Ovary (tissue), 7 donors: ENCODE measurements at regions not wholly inside any gene's neighbourhood (a gene's known extent, or its start where the extent isn't known, plus 50 kb on each side); places are given as distances from the start of the nearest gene placed in this dataset.

Experiments used
- DNase-seq, 5 donors: peaks; one replicate each; pipeline ENCODE4 v3.0.0-alpha.2; 2019 to 2020
- H3K27ac ChIP-seq, 2 donors: fragments of 200-600 bp; one replicate each; pipeline versions ENCODE4 v1.5.1 to v1.8.0; 2019 to 2022
- H3K27me3 ChIP-seq: fragments of 200-600 bp; one replicate; pipeline ENCODE4 v1.8.0; 2022
- H3K36me3 ChIP-seq: fragments of 200-600 bp; sonication (generic); one replicate; pipeline ENCODE4 v1.5.1; 2019
- H3K4me1 ChIP-seq: one replicate; pipeline ENCODE4 v1.8.1; 2013; ENCODE audit warnings: mild to moderate bottlenecking, moderate library complexity; ENCODE audit not compliant: insufficient read depth
- H3K4me3 ChIP-seq: fragments of 200-600 bp; sonication (generic); one replicate; pipeline ENCODE4 v1.5.1; 2017
- H3K9me3 ChIP-seq, 2 donors: fragments of 200-600 bp in 1 of 2; sonication (generic) in 1 of 2; one replicate each; pipeline versions ENCODE4 v1.5.1 to v1.8.1; 2013 to 2019; ENCODE audit warnings: mild to moderate bottlenecking in 1 of 2, moderate library complexity in 1 of 2
- EP300 ChIP-seq: sonication (generic); formaldehyde crosslinking; IDR thresholded peaks from one replicate; pipeline ENCODE4 v1.6.1; 2017; ENCODE audit warnings: antibody characterized with exemption
- POLR2A ChIP-seq: fragments of 450-650 bp; IDR thresholded peaks from one replicate; pipeline ENCODE4 v1.6.1; 2017; ENCODE audit warnings: antibody characterized with exemption, mild to moderate bottlenecking, moderate library complexity
- WGBS, 3 donors: extraction: QIAGEN DNeasy Blood & Tissue Kit in 1 of 3; methylation state at CpG; one replicate each; pipeline versions ENCODE4 v1.1.5 to v1.1.7; 2013 to 2017; 5-methylcytosine and 5-hydroxymethylcytosine counted together
- intact Hi-C, 4 donors: fragments of 100-400 bp; cut with DNase I; formaldehyde crosslinking; loops; one replicate each; pipeline versions ENCODE4 v1.11.0 to v1.15.1; 2022 to 2023
- TF ChIP-seq, protein P1 (sequence below), 3 donors: fragments of 450-650 bp in 2 of 3; fragments of 200-600 bp in 1 of 3; IDR thresholded peaks; one replicate each; pipeline versions ENCODE4 v1.5.1 to v1.8.0; 2016 to 2022; ENCODE audit warnings: antibody characterized with exemption in 3 of 3, mild to moderate bottlenecking in 1 of 3
- donor health status: DM: no; HTN: no; CAD: no; lungs with moderate emphysema.
- donor health status: DM: no; HTN: no; CAD: no.
- donor health status: Bipolar disorder and iron deficiency.
- donor health status: DM: no; HTN: no; CAD: no.
- donor health status: DM: yes; HTN: yes; CAD: no.

DNA sequence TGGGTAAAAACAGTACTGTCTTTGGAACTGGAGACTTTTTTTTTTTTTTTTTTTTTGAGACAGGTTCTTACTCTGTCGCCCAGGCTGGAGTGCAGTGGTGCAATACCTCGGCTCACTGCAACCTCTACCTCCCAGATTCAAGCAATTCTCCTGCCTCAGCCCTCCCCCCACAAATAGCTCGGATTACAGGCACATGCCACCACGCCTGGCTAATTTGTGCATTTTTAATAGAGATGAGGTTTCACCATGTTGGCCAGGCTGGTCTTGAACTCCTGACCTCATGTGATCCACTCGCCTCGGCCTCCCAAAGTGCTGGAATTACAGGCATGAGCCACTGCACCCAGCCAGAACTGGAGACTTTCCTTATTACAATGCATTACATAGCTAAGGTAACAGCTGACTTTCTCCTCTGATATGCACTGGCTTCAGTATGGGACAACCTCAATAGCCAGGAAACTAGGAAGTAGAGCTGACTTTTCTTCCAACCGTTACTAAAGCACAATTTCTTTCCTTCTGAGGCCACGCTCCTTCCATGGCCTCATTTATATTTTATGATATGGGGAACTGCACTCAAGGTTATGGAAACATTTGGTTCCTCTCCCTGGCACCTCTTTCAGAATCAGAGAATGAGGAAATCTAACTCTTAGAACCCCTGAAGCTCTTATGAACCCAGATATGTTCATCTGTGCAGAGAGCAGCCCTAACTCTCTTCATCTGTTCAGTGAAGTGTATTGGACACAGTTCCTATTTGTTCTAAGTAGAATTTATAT, 53.5 kb upstream of the FAM9B start:
- Histone ChIP-seq H3K4me3 (no peak overlapping the region), H3K27me3 (no peaks in the 10 kb centered on the region), H3K27ac (no peak overlapping the region), H3K9me3 (no peaks in the 10 kb centered on the region), H3K36me3 (no peaks in the 10 kb centered on the region), H3K4me1 (no peaks in the 10 kb centered on the region)
- DNase-seq = no peak
- WGBS, 3 donors = 60 to 74% (median 62%) methylated on average over 8 of the region's 8 CpGs
- intact Hi-C loops = no loop called here
- TF ChIP-seq, protein P1, sequence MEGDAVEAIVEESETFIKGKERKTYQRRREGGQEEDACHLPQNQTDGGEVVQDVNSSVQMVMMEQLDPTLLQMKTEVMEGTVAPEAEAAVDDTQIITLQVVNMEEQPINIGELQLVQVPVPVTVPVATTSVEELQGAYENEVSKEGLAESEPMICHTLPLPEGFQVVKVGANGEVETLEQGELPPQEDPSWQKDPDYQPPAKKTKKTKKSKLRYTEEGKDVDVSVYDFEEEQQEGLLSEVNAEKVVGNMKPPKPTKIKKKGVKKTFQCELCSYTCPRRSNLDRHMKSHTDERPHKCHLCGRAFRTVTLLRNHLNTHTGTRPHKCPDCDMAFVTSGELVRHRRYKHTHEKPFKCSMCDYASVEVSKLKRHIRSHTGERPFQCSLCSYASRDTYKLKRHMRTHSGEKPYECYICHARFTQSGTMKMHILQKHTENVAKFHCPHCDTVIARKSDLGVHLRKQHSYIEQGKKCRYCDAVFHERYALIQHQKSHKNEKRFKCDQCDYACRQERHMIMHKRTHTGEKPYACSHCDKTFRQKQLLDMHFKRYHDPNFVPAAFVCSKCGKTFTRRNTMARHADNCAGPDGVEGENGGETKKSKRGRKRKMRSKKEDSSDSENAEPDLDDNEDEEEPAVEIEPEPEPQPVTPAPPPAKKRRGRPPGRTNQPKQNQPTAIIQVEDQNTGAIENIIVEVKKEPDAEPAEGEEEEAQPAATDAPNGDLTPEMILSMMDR (IDR thresholded peaks at IDR 0.05) = no peak
- TF ChIP-seq EP300 = no peak
- no peak for TF ChIP-seq POLR2A

DNA sequence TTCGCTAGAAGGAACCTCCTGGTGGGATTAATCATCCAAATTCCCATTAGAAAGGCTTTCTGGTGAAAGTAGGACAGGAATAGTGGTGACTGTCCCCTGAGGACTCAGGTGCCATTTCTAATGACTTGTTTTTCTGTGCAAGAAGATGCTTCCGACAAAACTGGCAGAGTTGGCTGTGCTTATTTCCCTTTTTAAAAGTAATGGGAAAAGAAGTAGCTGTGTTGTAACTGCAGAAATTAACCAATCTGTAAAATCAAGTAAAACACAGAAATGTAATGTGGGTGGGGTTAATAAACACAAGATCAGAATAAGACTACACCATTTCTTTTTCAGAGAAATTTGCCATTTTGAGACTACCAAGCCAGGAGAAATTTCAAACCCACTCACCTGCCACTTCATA, 55.0 kb upstream of the FAM9B start:
- 77 to 80% (median 80%) methylated on average over 2 of the region's 2 CpGs for WGBS, 3 donors
- no peaks in the 10 kb centered on the region for H3K36me3 ChIP-seq
- H3K9me3 ChIP-seq = no peaks in the 10 kb centered on the region
- H3K4me1 ChIP-seq = no peaks in the 10 kb centered on the region
- intact Hi-C loops = no loop called here
- H3K27ac ChIP-seq = no peak overlapping the region
- H3K4me3 ChIP-seq = no peak overlapping the region
- no peak for DNase-seq
- H3K27me3 ChIP-seq = no peaks in the 10 kb centered on the region
- no peak for TF ChIP-seq EP300
- TF ChIP-seq, protein P1 (IDR thresholded peaks at IDR 0.05) = no peak
- no peak for TF ChIP-seq POLR2A

DNA sequence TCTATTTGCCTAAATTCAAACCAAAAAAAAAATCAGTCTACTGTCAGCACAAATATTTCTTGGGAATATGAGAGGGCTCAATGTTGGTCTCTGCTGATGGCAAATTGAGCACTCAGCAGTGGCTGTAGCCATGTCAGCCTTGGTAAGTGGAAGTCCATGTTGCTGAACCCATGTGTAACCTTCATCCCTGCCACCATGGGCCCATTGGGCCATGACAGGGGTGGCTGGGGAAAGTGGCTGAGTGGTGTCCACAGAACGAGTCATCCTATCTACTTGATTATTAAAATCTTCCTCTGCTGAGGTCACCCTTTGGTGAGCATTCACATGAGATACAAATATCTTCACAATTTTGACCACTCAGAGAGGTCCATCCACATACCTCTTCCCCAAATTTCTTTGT, 56.8 kb upstream of the FAM9B start:
- TF ChIP-seq EP300 = no peak
- TF ChIP-seq, protein P1 (IDR thresholded peaks at IDR 0.05) = no peak
- no peak for TF ChIP-seq POLR2A
- no peak for DNase-seq
- Histone ChIP-seq H3K9me3 (no peaks in the 10 kb centered on the region), H3K4me1 (no peaks in the 10 kb centered on the region), H3K27ac (no peak overlapping the region), H3K4me3 (no peak overlapping the region), H3K27me3 (no peaks in the 10 kb centered on the region), H3K36me3 (no peaks in the 10 kb centered on the region)
- WGBS, 3 donors = 75 to 88% (median 78%) methylated on average over 1 of the region's 1 CpG
- intact Hi-C loops = no loop called here

DNA sequence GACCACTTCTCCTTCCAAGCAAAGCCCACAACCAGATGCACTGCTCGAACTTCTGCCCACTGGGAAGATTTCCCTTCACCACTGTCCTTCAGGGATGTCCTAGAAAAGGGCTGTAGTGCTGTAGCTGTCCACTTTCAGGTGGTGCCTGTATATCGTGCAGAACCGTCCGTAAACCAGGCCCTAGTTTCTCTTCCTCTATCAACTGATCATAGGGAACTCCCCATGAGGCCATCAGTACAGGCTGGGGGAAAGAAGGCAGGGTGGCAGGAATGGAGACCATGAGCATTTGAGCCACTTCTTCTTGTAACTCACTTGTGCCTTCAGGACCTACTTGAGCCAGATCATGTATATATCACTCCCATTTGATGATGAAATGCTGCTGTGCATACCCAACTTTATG, 57.3 kb upstream of the FAM9B start:
- H3K9me3 ChIP-seq = no peaks in the 10 kb centered on the region
- no peaks in the 10 kb centered on the region for H3K4me1 ChIP-seq
- no peak overlapping the region for H3K27ac ChIP-seq
- DNase-seq = no peak
- intact Hi-C loops = no loop called here
- no peak overlapping the region for H3K4me3 ChIP-seq
- H3K36me3 ChIP-seq = no peaks in the 10 kb centered on the region
- no peaks in the 10 kb centered on the region for H3K27me3 ChIP-seq
- WGBS, 3 donors = 80 to 86% (median 80%) methylated on average over 4 of the region's 4 CpGs
- TF ChIP-seq, protein P1 (IDR thresholded peaks at IDR 0.05) = no peak
- no peak for TF ChIP-seq EP300
- TF ChIP-seq POLR2A = no peak
